GM12891 (cell line): ENCODE measurements at regions not wholly inside any gene's neighbourhood (a gene's known extent, or its start where the extent isn't known, plus 50 kb on each side); places are given as distances from the start of the nearest gene placed in this dataset.

ENCODE experiments used
- POLR2A ChIP-seq: IDR thresholded peaks from 2 replicates; pipeline ENCODE4 v1.6.1; 2011; ENCODE audit warnings: low read depth, low read length, control low read depth
- POLR2AphosphoS5 ChIP-seq: IDR thresholded peaks from 2 replicates; pipeline ENCODE4 v1.6.1; 2011; ENCODE audit warnings: low read depth, low read length, control low read depth
- POU2F2 ChIP-seq: IDR thresholded peaks from 2 replicates; pipeline ENCODE4 v1.6.1; 2011; ENCODE audit warnings: low read depth, mild to moderate bottlenecking, control low read depth, low read length, moderate library complexity
- SPI1 ChIP-seq: IDR thresholded peaks from 2 replicates; pipeline ENCODE4 v1.6.1; 2011; ENCODE audit warnings: low read depth, low read length, control low read depth
- TAF1 ChIP-seq: IDR thresholded peaks from 2 replicates; pipeline ENCODE4 v1.6.1; 2011; ENCODE audit warnings: low read depth, low read length, control low read depth

GRCh38 chr9:30048396-30048795 is 2336.0 kb upstream of the ACO1 start:
- TF ChIP-seq POLR2A (no peak), POLR2AphosphoS5 (no peak), TAF1 (no peak), SPI1 (no peak), POU2F2 (no peak)
